ENCODE measurements at regions not wholly inside any gene's neighbourhood (a gene's known extent, or its start where the extent isn't known, plus 50 kb on each side); places are given as distances from the start of the nearest gene placed in this dataset.
"Not testable (repeated sequence)": the region's sequence is repeated elsewhere in the genome, so short reads cannot be mapped to it uniquely, and the experiment has no call there.

- no peaks in the 10 kb centered on the region for H3K9me3 ChIP-seq (ENCODE audit: control insufficient read depth in 1 of 2, low read length in 2 of 2)
- H3K27ac ChIP-seq (ENCODE audit: low read length) = no peak overlapping the region
- no peaks in the 10 kb centered on the region for H3K36me3 ChIP-seq (ENCODE audit: control insufficient read depth in 1 of 2, insufficient read depth in 2 of 2, low read length in 2 of 2)
- H3K27me3 ChIP-seq (ENCODE audit: low read depth, low read length) = no peaks in the 10 kb centered on the region
- no peaks in the 10 kb centered on the region for H3K4me1 ChIP-seq (ENCODE audit: control insufficient read depth in 1 of 2, insufficient read depth in 2 of 2, low read length in 2 of 2)
- no peak overlapping the region for H3K4me3 ChIP-seq (ENCODE audit: low read depth in 1 of 2, low read length in 2 of 2)
Measured at GRCh38 chr2:146982393-146982846, 862.4 kb upstream of the ACVR2A start.

DNA sequence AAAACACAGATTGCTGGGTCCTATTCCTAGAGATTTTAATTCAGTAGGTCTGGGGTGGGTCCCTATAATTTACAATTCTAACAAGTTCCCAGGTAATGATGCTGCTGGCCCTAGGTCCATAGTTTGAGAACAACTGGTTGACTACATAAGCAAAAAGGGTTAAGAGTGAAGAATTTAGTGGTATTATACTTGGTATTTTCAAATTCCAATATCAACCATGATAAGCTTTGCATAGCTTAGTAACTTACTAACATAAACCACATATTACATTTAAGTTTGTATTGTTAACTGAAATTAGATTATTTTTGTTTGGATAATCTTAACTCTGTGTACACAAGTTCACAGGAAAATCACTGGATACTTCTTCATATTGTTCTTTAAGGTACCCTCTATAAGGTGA, 862.9 kb upstream of the ACVR2A start:
- no peaks in the 10 kb centered on the region for H3K9me3 ChIP-seq (ENCODE audit: control insufficient read depth in 1 of 2, low read length in 2 of 2)
- no peak overlapping the region for H3K4me3 ChIP-seq (ENCODE audit: low read depth in 1 of 2, low read length in 2 of 2)
- H3K27ac ChIP-seq (ENCODE audit: low read length) = no peak overlapping the region
- no peaks in the 10 kb centered on the region for H3K27me3 ChIP-seq (ENCODE audit: low read depth, low read length)
- no peaks in the 10 kb centered on the region for H3K36me3 ChIP-seq (ENCODE audit: control insufficient read depth in 1 of 2, insufficient read depth in 2 of 2, low read length in 2 of 2)
- H3K4me1 ChIP-seq (ENCODE audit: control insufficient read depth in 1 of 2, insufficient read depth in 2 of 2, low read length in 2 of 2) = no peaks in the 10 kb centered on the region

DNA sequence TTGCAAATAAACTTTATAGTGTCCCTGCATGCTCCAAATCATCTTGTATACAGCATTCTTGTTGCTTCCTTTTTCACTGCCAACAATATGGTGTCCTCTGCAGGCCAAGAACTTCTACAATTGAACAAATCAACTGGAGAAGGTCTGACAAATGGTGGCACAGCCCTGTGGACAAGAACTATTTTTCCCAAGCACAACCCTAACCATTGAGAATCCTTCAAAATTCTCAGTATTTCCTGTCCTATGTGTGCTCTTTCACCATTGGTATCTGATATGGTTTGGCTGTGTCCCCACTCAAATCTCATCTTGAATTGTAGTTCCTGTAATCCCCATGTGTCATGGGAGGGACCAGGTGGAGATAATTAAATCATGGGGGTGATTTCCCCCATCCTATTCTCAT, 865.1 kb upstream of the ACVR2A start:
- Histone ChIP-seq H3K4me1 (ENCODE audit: control insufficient read depth in 1 of 2, insufficient read depth in 2 of 2, low read length in 2 of 2) (no peaks in the 10 kb centered on the region), H3K27ac (ENCODE audit: low read length) (no peak overlapping the region), H3K9me3 (ENCODE audit: control insufficient read depth in 1 of 2, low read length in 2 of 2) (no peaks in the 10 kb centered on the region), H3K36me3 (ENCODE audit: control insufficient read depth in 1 of 2, insufficient read depth in 2 of 2, low read length in 2 of 2) (no peaks in the 10 kb centered on the region), H3K27me3 (ENCODE audit: low read depth, low read length) (no peaks in the 10 kb centered on the region), H3K4me3 (ENCODE audit: low read depth in 1 of 2, low read length in 2 of 2) (no peak overlapping the region)

GRCh38 chr2:146978577-146979555, 866.0 kb upstream of the ACVR2A start:
- Histone ChIP-seq H3K27ac (ENCODE audit: low read length) (no peak overlapping the region), H3K4me3 (ENCODE audit: low read depth in 1 of 2, low read length in 2 of 2) (no peak overlapping the region), H3K9me3 (ENCODE audit: control insufficient read depth in 1 of 2, low read length in 2 of 2) (no peaks in the 10 kb centered on the region)

GRCh38 chr2:146970981-146971380, 873.8 kb upstream of the ACVR2A start:
- not testable (repeated sequence) for H3K27ac ChIP-seq (ENCODE audit: low read length); H3K27me3 ChIP-seq (ENCODE audit: low read depth, low read length); H3K4me3 ChIP-seq (ENCODE audit: low read depth in 1 of 2, low read length in 2 of 2); H3K36me3 ChIP-seq (ENCODE audit: control insufficient read depth in 1 of 2, insufficient read depth in 2 of 2, low read length in 2 of 2); H3K4me1 ChIP-seq (ENCODE audit: control insufficient read depth in 1 of 2, insufficient read depth in 2 of 2, low read length in 2 of 2); H3K9me3 ChIP-seq (ENCODE audit: control insufficient read depth in 1 of 2, low read length in 2 of 2)

More at GRCh38 chr2:146978577-146979555, 866.0 kb upstream of the ACVR2A start:
- H3K27me3 ChIP-seq (ENCODE audit: low read depth, low read length) = no peaks in the 10 kb centered on the region
- H3K36me3 ChIP-seq (ENCODE audit: control insufficient read depth in 1 of 2, insufficient read depth in 2 of 2, low read length in 2 of 2) = no peaks in the 10 kb centered on the region
- no peaks in the 10 kb centered on the region for H3K4me1 ChIP-seq (ENCODE audit: control insufficient read depth in 1 of 2, insufficient read depth in 2 of 2, low read length in 2 of 2)

DNA sequence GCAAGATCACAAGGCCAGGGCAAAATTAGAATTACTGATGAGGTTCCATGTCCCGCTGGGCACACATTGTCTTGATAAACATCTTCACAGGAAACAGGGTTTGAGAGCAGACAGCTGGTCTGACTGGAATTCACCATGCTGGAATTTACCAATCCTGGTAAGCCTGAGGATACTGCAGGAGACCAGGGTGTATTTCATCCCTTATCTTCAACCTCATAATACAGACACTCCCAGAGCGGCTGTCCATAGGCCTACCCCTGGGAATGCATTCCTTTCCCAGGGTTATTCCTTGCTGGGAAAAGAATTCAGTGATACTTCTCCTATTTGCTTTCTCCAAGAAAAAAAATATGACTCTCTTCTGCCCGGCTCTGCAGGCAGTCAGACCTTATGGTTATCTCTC, 875.1 kb upstream of the ACVR2A start:
- not testable (repeated sequence) for H3K36me3 ChIP-seq (ENCODE audit: control insufficient read depth in 1 of 2, insufficient read depth in 2 of 2, low read length in 2 of 2); H3K4me3 ChIP-seq (ENCODE audit: low read depth in 1 of 2, low read length in 2 of 2); H3K27ac ChIP-seq (ENCODE audit: low read length); H3K27me3 ChIP-seq (ENCODE audit: low read depth, low read length); H3K4me1 ChIP-seq (ENCODE audit: control insufficient read depth in 1 of 2, insufficient read depth in 2 of 2, low read length in 2 of 2); H3K9me3 ChIP-seq (ENCODE audit: control insufficient read depth in 1 of 2, low read length in 2 of 2)

DNA sequence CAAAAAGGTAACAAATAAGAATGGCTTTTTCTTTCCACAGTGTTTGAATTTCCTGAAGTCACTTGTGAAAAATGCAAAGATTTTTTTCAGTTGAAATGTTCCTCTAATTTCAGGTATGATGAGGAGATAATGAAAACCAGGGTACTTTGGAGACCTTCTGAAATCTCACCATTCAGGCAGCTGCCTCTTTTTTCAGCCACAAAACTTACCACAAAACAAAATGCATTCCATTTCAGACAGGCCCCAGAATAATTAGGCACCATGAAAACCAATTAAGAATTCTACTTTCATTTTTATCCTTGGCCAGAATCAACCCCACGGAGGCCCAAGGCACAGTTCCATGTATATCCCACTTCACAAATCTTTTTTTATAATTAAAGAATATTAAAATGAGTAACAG, 880.3 kb upstream of the ACVR2A start:
- H3K27ac ChIP-seq (ENCODE audit: low read length) = no peak overlapping the region
- H3K4me1 ChIP-seq (ENCODE audit: control insufficient read depth in 1 of 2, insufficient read depth in 2 of 2, low read length in 2 of 2) = no peaks in the 10 kb centered on the region
- H3K9me3 ChIP-seq (ENCODE audit: control insufficient read depth in 1 of 2, low read length in 2 of 2) = peaks cover 0 to 3% of the 10 kb centered on the region in 2 donors
- H3K36me3 ChIP-seq (ENCODE audit: control insufficient read depth in 1 of 2, insufficient read depth in 2 of 2, low read length in 2 of 2) = no peaks in the 10 kb centered on the region
- H3K27me3 ChIP-seq (ENCODE audit: low read depth, low read length) = no peaks in the 10 kb centered on the region
- H3K4me3 ChIP-seq (ENCODE audit: low read depth in 1 of 2, low read length in 2 of 2) = no peak overlapping the region

DNA sequence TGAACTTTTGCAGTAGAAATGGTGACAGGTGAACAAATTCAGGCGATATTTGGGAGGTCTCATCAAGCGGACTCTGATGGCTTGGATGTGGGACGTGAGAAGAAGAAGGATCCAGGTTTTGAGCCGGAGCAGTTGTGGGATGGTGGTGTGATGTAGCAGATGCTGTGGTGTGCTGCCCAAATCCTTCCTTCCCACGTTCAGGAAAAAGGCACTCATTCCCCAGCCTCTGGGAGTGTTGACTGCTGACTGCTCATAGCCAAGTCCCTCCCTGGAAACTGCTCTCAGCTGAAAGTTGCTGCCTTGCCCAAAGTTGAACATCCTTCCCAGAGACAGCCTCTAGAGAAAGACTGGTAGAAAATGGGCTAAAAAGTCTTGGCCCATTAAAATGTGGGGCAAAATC, 890.3 kb upstream of the ACVR2A start:
- H3K36me3 ChIP-seq (ENCODE audit: control insufficient read depth in 1 of 2, insufficient read depth in 2 of 2, low read length in 2 of 2) = no peaks in the 10 kb centered on the region
- no peak overlapping the region for H3K27ac ChIP-seq (ENCODE audit: low read length)
- H3K4me3 ChIP-seq (ENCODE audit: low read depth in 1 of 2, low read length in 2 of 2) = no peak overlapping the region
- H3K9me3 ChIP-seq (ENCODE audit: control insufficient read depth in 1 of 2, low read length in 2 of 2) = no peaks in the 10 kb centered on the region
- H3K4me1 ChIP-seq (ENCODE audit: control insufficient read depth in 1 of 2, insufficient read depth in 2 of 2, low read length in 2 of 2) = peaks cover 0 to 4% of the 10 kb centered on the region in 2 donors
- no peaks in the 10 kb centered on the region for H3K27me3 ChIP-seq (ENCODE audit: low read depth, low read length)

GRCh38 chr2:146952696-146953095, 892.1 kb upstream of the ACVR2A start:
- Histone ChIP-seq H3K36me3 (ENCODE audit: control insufficient read depth in 1 of 2, insufficient read depth in 2 of 2, low read length in 2 of 2) (no peaks in the 10 kb centered on the region), H3K9me3 (ENCODE audit: control insufficient read depth in 1 of 2, low read length in 2 of 2) (no peaks in the 10 kb centered on the region), H3K27me3 (ENCODE audit: low read depth, low read length) (no peaks in the 10 kb centered on the region), H3K4me3 (ENCODE audit: low read depth in 1 of 2, low read length in 2 of 2) (no peak overlapping the region), H3K27ac (ENCODE audit: low read length) (no peak overlapping the region), H3K4me1 (ENCODE audit: control insufficient read depth in 1 of 2, insufficient read depth in 2 of 2, low read length in 2 of 2) (peaks cover 0 to 4% of the 10 kb centered on the region in 2 donors)

- H3K4me1 ChIP-seq (ENCODE audit: control insufficient read depth in 1 of 2, insufficient read depth in 2 of 2, low read length in 2 of 2) = peaks cover 0 to 4% of the 10 kb centered on the region in 2 donors
- no peaks in the 10 kb centered on the region for H3K27me3 ChIP-seq (ENCODE audit: low read depth, low read length)
- no peak overlapping the region for H3K27ac ChIP-seq (ENCODE audit: low read length)
- no peaks in the 10 kb centered on the region for H3K36me3 ChIP-seq (ENCODE audit: control insufficient read depth in 1 of 2, insufficient read depth in 2 of 2, low read length in 2 of 2)
- no peaks in the 10 kb centered on the region for H3K9me3 ChIP-seq (ENCODE audit: control insufficient read depth in 1 of 2, low read length in 2 of 2)
- no peak overlapping the region for H3K4me3 ChIP-seq (ENCODE audit: low read depth in 1 of 2, low read length in 2 of 2)
Measured at GRCh38 chr2:146950911-146951310, 893.9 kb upstream of the ACVR2A start.

DNA sequence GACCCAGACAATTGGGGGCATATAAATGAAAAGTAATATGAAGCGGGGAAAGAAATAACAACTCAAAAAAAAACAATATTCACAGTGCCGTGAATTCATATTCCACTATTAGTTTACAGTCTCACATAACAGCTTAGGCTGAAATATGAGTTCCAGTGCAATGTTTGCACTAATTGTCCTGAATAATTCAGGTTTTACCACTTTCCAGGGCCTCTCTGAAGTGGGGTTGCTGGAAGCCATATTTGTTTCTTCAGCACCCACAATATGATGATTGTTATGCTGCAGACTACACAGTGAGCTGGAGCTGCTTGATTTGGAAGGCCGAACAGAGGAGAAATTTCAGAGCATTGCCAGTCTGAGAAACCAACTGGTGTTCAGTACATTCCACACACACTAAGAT, 894.5 kb upstream of the ACVR2A start:
- Histone ChIP-seq H3K27ac (ENCODE audit: low read length) (no peak overlapping the region), H3K27me3 (ENCODE audit: low read depth, low read length) (no peaks in the 10 kb centered on the region), H3K4me1 (ENCODE audit: control insufficient read depth in 1 of 2, insufficient read depth in 2 of 2, low read length in 2 of 2) (peaks cover 0 to 4% of the 10 kb centered on the region in 2 donors), H3K36me3 (ENCODE audit: control insufficient read depth in 1 of 2, insufficient read depth in 2 of 2, low read length in 2 of 2) (no peaks in the 10 kb centered on the region), H3K4me3 (ENCODE audit: low read depth in 1 of 2, low read length in 2 of 2) (no peak overlapping the region), H3K9me3 (ENCODE audit: control insufficient read depth in 1 of 2, low read length in 2 of 2) (no peaks in the 10 kb centered on the region)

- H3K36me3 ChIP-seq (ENCODE audit: control insufficient read depth in 1 of 2, insufficient read depth in 2 of 2, low read length in 2 of 2) = no peaks in the 10 kb centered on the region
- H3K27me3 ChIP-seq (ENCODE audit: low read depth, low read length) = no peaks in the 10 kb centered on the region
- H3K9me3 ChIP-seq (ENCODE audit: control insufficient read depth in 1 of 2, low read length in 2 of 2) = no peaks in the 10 kb centered on the region
- H3K4me3 ChIP-seq (ENCODE audit: low read depth in 1 of 2, low read length in 2 of 2) = no peak overlapping the region
- H3K27ac ChIP-seq (ENCODE audit: low read length) = no peak overlapping the region
- H3K4me1 ChIP-seq (ENCODE audit: control insufficient read depth in 1 of 2, insufficient read depth in 2 of 2, low read length in 2 of 2) = peaks cover 0 to 4% of the 10 kb centered on the region in 2 donors
Measured at GRCh38 chr2:146949400-146949799, 895.4 kb upstream of the ACVR2A start.

All from muscle layer of duodenum (tissue), 2 donors.